ENCODE measurements at regions not wholly inside any gene's neighbourhood (a gene's known extent, or its start where the extent isn't known, plus 50 kb on each side); places are given as distances from the start of the nearest gene placed in this dataset.

DNA sequence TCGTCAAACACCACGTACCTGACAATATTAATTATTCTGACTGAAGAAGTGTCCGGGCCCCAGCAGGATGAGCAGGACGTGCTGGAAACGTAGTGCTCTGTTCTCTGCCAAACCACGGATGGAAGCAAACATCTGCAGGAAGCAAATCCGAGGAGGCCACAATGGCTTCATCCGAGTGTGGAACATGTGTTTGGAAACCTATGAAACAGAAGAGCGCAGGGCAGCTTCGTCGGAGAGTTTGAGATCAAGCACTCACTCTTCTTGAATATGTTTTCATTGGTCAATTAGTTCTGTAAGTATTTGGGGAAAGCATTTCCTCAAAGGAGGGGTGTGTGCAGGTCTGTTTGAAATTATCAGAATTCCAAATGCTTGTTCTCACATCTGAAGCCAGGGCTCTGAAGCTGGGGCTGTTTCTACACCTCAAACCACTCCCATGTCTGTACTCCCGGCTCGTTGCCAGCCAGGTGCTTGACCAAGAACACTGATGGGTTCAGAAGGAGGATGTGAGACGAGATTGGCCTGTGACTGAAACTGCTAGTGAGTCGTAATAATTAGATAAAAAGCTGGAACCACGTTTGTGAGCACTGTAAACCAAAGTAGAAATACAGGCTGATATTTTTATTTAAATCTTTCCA, 356.6 kb upstream of the SALL3 start:
- TF ChIP-seq, protein P1, sequence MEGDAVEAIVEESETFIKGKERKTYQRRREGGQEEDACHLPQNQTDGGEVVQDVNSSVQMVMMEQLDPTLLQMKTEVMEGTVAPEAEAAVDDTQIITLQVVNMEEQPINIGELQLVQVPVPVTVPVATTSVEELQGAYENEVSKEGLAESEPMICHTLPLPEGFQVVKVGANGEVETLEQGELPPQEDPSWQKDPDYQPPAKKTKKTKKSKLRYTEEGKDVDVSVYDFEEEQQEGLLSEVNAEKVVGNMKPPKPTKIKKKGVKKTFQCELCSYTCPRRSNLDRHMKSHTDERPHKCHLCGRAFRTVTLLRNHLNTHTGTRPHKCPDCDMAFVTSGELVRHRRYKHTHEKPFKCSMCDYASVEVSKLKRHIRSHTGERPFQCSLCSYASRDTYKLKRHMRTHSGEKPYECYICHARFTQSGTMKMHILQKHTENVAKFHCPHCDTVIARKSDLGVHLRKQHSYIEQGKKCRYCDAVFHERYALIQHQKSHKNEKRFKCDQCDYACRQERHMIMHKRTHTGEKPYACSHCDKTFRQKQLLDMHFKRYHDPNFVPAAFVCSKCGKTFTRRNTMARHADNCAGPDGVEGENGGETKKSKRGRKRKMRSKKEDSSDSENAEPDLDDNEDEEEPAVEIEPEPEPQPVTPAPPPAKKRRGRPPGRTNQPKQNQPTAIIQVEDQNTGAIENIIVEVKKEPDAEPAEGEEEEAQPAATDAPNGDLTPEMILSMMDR (IDR thresholded peaks at IDR 0.05) = no peak
- TF ChIP-seq POLR2A (IDR thresholded peaks at IDR 0.05) = no peak
